Gastrocnemius medialis (tissue), 4 donors: ENCODE measurements at regions not wholly inside any gene's neighbourhood (a gene's known extent, or its start where the extent isn't known, plus 50 kb on each side); places are given as distances from the start of the nearest gene placed in this dataset.

Experiments used
- CTCF ChIP-seq, 5 experiments: fragments of 450-650 bp in 3 of 5; fragments of 200-600 bp in 2 of 5; sonication (generic) in 2 of 5; IDR thresholded peaks in 4 of 5; conservative IDR thresholded peaks in 1 of 5; 1 replicate in 4 of 5; 2 replicates in 1 of 5; pipeline ENCODE4 v1.5.1; 2016 to 2019; ENCODE audit warnings: antibody characterized with exemption in 5 of 5, mild to moderate bottlenecking in 3 of 5, moderate library complexity in 3 of 5
- POLR2A ChIP-seq, 2 donors: fragments of 450-650 bp; IDR thresholded peaks; one replicate each; pipeline ENCODE4 v1.6.1; 2017; ENCODE audit warnings: antibody characterized with exemption in 2 of 2, mild to moderate bottlenecking in 2 of 2, moderate library complexity in 2 of 2

- TF ChIP-seq POLR2A (IDR thresholded peaks at IDR 0.05) (no peak), CTCF (IDR thresholded peaks at IDR 0.05 in 4 of 5, conservative IDR thresholded peaks at IDR 0.05 in 1 of 5) (no peak)
Measured at GRCh38 chr4:123812066-123812390, 415.4 kb downstream of the SPRY1 start.
